ENCODE measurements at regions not wholly inside any gene's neighbourhood (a gene's known extent, or its start where the extent isn't known, plus 50 kb on each side); places are given as distances from the start of the nearest gene placed in this dataset.

DNA sequence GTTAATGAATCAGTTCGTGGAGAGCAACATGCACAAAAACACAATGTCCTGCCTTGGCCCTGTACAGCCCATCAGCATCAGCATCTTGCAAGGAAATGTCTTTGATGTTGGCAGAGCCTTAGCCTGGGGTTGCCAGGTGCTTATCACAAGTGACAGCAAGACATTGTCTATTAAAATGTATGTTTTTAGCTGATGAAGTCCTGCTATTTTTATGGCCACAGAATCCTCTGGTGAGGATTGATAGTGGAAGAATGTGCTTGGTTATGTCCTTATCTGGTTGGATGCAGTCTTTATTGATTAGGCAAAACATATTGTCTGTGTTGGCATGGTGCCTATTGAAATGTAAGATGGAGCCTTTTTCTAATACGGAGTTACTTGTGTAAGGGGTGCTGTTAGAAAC, 1427.0 kb upstream of the MIR17HG start:
- Mint-ChIP-seq H3K4me1 (no peaks in the 10 kb centered on the region), H3K27me3 (no peaks in the 10 kb centered on the region), H3K4me3 (no peak overlapping the region), H3K27ac (no peak overlapping the region), H3K9me3 (peaks cover 0 to 46% (median 8%) of the 10 kb centered on the region in 9 donors), H3K36me3 (no peaks in the 10 kb centered on the region)
- POLR2A ChIA-PET, result no interaction called here
- ATAC-seq, result no peak
- DNase-seq, result no peak

DNA sequence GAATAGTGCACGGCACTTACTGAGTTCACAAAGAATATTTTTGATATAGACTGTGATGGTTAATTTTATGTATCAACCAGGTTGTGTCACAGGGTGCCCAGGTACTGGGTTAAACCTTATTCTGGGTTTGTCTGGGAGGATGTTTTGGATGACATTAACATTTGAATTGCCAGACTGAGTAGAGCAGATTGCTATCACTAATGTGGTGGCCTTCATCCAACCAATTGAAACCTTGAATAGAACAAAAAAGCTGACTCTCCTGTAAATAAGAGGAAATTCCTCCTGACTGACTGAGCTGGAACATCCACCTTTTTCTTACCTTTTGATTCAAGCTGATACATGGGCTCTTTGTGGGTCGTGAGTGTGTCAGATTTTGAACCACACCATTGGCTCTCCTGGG, 1424.4 kb upstream of the MIR17HG start:
- no peak overlapping the region for H3K27ac Mint-ChIP-seq
- ATAC-seq, result no peak
- no peaks in the 10 kb centered on the region for H3K4me1 Mint-ChIP-seq
- no peaks in the 10 kb centered on the region for H3K27me3 Mint-ChIP-seq
- no peak overlapping the region for H3K4me3 Mint-ChIP-seq
- no peaks in the 10 kb centered on the region for H3K36me3 Mint-ChIP-seq
- H3K9me3 Mint-ChIP-seq, result peaks cover 4 to 34% (median 9%) of the 10 kb centered on the region in 9 donors
- POLR2A ChIA-PET, result no interaction called here
- DNase-seq, result no peak

DNA sequence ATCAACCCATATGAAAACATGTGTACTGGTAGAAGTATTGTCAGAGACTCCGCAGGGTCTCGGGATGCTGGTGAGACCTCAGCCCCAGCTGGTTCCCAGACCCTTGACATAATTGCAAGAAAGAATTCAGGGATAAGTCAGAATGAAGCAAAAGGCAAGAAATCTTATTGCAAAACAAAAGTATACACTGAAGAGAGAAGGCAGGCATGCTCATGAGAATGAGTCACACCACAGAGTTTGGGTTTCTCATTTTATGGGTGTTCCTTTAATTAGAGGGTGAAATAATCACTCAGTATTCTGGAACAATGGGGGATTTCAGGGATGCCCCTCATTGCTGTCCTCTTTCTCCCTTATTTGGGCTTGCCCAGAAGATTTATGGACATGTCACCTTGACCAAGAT, 1423.8 kb upstream of the MIR17HG start:
- no peaks in the 10 kb centered on the region for H3K36me3 Mint-ChIP-seq
- ATAC-seq (no peak), DNase-seq (no peak)
- no peak overlapping the region for H3K4me3 Mint-ChIP-seq
- H3K4me1 Mint-ChIP-seq, result no peaks in the 10 kb centered on the region
- H3K27ac Mint-ChIP-seq, result no peak overlapping the region
- H3K27me3 Mint-ChIP-seq, result no peaks in the 10 kb centered on the region
- H3K9me3 Mint-ChIP-seq, result peaks cover 4 to 32% (median 9%) of the 10 kb centered on the region in 9 donors
- POLR2A ChIA-PET, result no interaction called here

DNA sequence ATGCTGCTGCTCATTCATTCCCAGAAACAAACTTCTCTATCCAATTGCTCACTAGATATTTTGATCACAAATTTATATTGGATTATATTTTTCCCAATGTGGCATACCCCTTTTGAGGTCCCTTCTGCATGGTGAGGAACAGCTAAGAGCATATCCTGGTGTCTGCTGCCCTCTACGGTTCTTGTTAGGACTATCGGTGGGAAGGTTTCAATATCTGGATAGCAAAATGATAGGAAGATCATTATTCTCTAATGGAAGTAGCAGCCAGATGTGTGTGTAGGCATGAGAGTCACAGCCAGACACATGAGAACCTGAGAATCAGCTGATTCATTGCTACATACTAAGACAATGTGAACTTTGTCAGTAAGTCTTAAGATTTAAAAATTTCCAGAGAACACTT, 1422.4 kb upstream of the MIR17HG start:
- no peaks in the 10 kb centered on the region for H3K36me3 Mint-ChIP-seq
- no peaks in the 10 kb centered on the region for H3K4me1 Mint-ChIP-seq
- ATAC-seq, result no peak
- no peak overlapping the region for H3K4me3 Mint-ChIP-seq
- DNase-seq, result no peak
- POLR2A ChIA-PET, result no interaction called here
- H3K27me3 Mint-ChIP-seq, result no peaks in the 10 kb centered on the region
- H3K9me3 Mint-ChIP-seq, result peaks cover 4 to 32% (median 10%) of the 10 kb centered on the region in 9 donors
- H3K27ac Mint-ChIP-seq, result no peak overlapping the region

DNA sequence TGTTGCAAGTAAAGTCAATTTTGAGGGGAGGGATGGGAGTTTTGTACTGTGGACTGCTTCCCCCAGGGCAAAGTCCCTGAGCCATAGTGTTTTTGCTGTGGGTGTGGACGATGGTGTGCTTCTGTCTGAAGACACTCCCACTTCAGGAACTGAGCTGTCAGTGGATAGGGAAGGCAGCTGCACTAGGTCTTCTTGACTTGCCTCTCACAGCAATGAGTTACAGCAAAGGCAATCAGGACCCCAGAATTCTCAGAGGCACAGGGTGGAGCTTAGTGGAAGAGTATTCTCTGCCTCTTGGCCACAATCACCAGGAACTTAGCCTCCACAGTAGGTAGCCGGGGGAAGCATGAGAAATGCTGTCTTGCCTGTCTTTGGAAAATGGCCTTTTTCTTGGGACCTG, 1416.6 kb upstream of the MIR17HG start:
- Mint-ChIP-seq H3K4me1 (no peaks in the 10 kb centered on the region), H3K36me3 (no peaks in the 10 kb centered on the region), H3K27ac (no peak overlapping the region), H3K4me3 (no peak overlapping the region), H3K9me3 (peaks cover 0 to 18% (median 11%) of the 10 kb centered on the region in 9 donors), H3K27me3 (no peaks in the 10 kb centered on the region)
- POLR2A ChIA-PET, result no interaction called here
- ATAC-seq (no peak), DNase-seq (no peak)

DNA sequence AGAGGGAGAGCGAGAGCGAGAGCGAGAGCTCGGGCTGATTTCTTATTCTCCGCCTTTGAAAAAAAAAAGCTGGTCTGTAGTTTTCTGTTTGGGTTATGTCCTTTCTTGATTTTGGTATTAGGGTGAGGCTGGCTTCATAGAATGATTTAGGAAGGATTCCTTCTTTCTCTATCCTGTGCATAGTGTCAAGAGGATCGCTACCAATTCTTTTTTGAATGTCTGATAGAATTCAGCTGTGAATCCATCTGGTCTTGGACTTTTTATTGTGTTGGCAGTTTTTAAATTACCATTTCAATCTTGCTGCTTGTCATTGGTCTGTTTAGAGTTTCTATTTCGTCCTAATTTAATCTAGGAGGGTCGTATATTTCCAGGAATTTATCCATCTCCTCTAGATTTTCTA, 1414.6 kb upstream of the MIR17HG start:
- DNase-seq, result no peak
- Mint-ChIP-seq H3K27me3 (no peaks in the 10 kb centered on the region), H3K36me3 (no peaks in the 10 kb centered on the region), H3K9me3 (peaks cover 0 to 21% (median 11%) of the 10 kb centered on the region in 9 donors), H3K4me1 (no peaks in the 10 kb centered on the region), H3K27ac (no peak overlapping the region), H3K4me3 (no peak overlapping the region)
- ATAC-seq, result no peak
- POLR2A ChIA-PET, result no interaction called here

DNA sequence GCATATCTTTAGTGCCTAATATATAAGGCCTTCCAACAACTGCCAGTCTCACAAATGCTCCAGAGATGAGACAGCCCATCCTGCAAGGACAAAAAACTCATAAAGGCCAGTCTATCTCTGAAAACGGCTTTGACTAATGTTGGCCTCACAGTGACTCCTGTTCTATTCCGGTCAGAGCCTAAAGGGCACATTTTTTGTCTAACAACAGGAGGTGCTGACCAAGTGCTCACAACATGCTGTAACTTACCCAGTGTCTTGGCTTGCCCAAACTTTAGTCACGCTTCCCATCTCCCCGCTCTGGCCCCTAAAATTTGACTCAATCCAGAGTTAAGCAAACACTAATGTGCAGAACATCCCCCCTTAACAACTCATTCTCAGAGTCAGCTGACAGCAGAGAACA, 1411.2 kb upstream of the MIR17HG start:
- DNase-seq, result no peak
- Mint-ChIP-seq H3K4me3 (no peak overlapping the region), H3K27me3 (no peaks in the 10 kb centered on the region), H3K4me1 (no peaks in the 10 kb centered on the region), H3K9me3 (peaks cover 0 to 27% (median 11%) of the 10 kb centered on the region in 9 donors), H3K36me3 (peaks cover 0 to 4% (median 0%) of the 10 kb centered on the region in 3 donors), H3K27ac (no peak overlapping the region)
- POLR2A ChIA-PET, result no interaction called here
- ATAC-seq, result no peak

DNA sequence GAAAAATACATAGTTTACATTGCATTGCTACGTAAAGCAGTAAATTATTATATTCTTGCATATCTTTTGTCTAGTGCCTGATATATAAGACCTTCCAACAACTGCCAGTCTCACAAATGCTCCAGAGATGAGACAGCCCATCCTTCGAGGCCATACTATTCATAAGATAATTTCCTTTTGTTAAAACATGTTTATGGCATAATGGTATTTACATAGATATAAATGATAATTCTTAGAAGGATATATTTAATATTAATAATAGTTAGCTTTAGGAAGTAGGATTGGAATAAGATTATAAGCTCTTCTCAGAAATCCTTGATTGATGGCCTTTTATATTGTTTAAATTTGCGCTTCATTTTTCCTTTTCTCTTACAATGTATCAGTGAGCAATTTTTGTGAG, 1410.1 kb upstream of the MIR17HG start:
- H3K4me1 Mint-ChIP-seq, result no peaks in the 10 kb centered on the region
- no peak overlapping the region for H3K27ac Mint-ChIP-seq
- DNase-seq (no peak), ATAC-seq (no peak)
- POLR2A ChIA-PET, result no interaction called here
- peaks cover 0 to 4% (median 0%) of the 10 kb centered on the region in 3 donors for H3K36me3 Mint-ChIP-seq
- peaks cover 0 to 27% (median 10%) of the 10 kb centered on the region in 9 donors for H3K9me3 Mint-ChIP-seq
- H3K4me3 Mint-ChIP-seq, result no peak overlapping the region
- no peaks in the 10 kb centered on the region for H3K27me3 Mint-ChIP-seq

DNA sequence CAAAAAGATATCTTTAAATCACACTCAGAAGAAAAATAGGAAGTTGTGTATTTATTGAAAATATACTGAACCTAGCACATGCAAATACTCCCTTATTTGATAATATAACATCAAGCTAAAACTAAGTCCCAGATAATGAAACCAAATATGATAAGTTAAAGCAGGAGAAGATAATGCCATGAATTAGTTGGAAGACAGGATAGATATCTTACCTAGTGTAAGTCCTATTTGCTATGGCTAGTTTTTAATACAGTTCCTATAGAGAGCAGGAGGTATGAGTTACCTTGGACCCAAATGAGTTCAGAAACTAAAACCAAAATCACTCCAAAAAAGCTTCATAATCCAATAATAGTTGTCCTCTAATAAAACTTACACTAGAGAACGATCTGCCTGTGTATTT, 1407.1 kb upstream of the MIR17HG start:
- Mint-ChIP-seq H3K27ac (no peak overlapping the region), H3K36me3 (peaks cover 0 to 4% (median 0%) of the 10 kb centered on the region in 3 donors), H3K27me3 (no peaks in the 10 kb centered on the region), H3K4me1 (no peaks in the 10 kb centered on the region), H3K4me3 (no peak overlapping the region), H3K9me3 (peaks cover 0 to 21% (median 6%) of the 10 kb centered on the region in 9 donors)
- POLR2A ChIA-PET, result no interaction called here
- no peak for ATAC-seq
- DNase-seq, result no peak

DNA sequence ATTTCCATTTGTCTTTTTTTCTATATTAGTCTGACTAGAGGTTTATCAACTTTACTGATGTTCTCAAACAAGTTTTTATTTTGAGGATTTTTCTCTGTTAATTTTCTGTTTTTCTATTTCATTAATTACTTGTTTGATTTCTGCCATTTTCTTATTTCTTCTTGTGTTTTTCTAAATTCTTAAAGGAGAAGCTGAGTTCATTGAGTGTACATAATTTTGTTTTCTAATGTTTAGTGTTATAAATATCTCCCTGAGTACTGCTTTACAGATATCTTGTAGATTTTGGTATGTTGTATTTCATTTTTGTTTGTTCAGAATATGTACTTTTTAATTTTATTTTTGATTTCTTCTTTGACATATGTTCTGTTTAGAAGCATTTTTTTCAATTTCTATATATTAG, 1404.3 kb upstream of the MIR17HG start:
- DNase-seq (no peak), ATAC-seq (no peak)
- peaks cover 0 to 14% (median 4%) of the 10 kb centered on the region in 9 donors for H3K9me3 Mint-ChIP-seq
- no peaks in the 10 kb centered on the region for H3K27me3 Mint-ChIP-seq
- H3K27ac Mint-ChIP-seq, result no peak overlapping the region
- H3K36me3 Mint-ChIP-seq, result peaks cover 0 to 4% (median 0%) of the 10 kb centered on the region in 3 donors
- no peaks in the 10 kb centered on the region for H3K4me1 Mint-ChIP-seq
- POLR2A ChIA-PET, result no interaction called here
- no peak overlapping the region for H3K4me3 Mint-ChIP-seq

DNA sequence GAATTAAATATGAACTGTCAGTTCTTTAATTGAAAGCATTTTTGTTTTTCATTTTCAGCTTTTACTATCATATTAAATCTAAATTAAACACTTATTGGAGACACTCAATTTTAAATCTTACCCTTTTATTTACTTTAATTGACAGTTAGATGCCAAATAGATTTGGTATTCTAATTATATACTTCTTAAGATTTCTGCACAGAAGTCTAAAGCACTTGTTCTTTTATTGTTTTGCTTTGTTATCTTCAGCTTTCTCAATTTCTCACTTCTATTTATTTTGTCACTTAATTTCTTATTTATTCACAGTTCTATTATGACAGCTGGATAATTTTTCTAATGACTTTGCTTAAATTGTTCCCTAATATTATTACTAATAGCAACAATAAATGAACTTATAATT, 1397.3 kb upstream of the MIR17HG start:
- DNase-seq (no peak), ATAC-seq (no peak)
- POLR2A ChIA-PET, result no interaction called here
- Mint-ChIP-seq H3K4me1 (no peaks in the 10 kb centered on the region), H3K36me3 (no peaks in the 10 kb centered on the region), H3K9me3 (peaks cover 0 to 20% (median 10%) of the 10 kb centered on the region in 9 donors), H3K4me3 (no peak overlapping the region), H3K27me3 (no peaks in the 10 kb centered on the region), H3K27ac (no peak overlapping the region)

DNA sequence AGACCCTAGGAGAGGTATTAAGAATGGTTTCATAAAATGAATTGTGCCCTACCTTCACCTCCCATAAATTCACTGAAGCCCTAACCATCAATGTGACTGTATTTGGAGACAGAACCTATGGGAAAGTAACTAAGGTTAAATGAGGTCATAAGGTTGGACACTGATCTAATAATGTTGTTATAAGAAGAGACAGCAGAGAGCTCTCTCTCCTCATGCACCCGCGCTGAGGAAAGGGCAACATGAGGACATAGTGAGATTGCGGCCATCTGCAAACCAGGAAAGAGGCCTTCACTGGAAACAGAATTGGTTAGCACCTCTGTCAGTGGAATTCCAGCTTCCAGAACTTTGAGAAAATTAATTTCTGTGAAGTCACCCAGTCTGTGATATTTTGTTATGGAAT, 1396.1 kb upstream of the MIR17HG start:
- Mint-ChIP-seq H3K4me3 (no peak overlapping the region), H3K27ac (no peak overlapping the region), H3K36me3 (no peaks in the 10 kb centered on the region), H3K4me1 (no peaks in the 10 kb centered on the region), H3K9me3 (peaks cover 0 to 22% (median 10%) of the 10 kb centered on the region in 9 donors), H3K27me3 (no peaks in the 10 kb centered on the region)
- POLR2A ChIA-PET, result no interaction called here
- no peak for ATAC-seq
- DNase-seq, result no peak

DNA sequence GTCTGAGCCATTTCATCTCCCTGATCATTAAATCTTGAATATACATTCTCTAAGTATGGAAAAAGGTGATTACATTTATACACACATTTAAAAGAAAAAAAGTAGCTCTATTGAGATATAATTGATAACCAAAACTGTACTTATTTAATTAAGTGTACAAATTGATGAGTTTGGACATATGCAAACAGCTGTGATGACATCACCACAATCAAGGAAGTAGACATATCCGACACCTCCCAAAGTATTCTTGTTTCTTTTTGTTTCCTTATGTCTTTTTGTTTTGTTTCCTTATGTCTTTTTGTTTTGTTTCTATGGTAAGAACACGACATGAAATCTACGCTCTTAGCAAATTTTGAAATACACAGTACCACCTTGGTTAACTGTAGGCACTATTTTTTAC, 1393.9 kb upstream of the MIR17HG start:
- POLR2A ChIA-PET, result no interaction called here
- H3K27ac Mint-ChIP-seq, result no peak overlapping the region
- no peaks in the 10 kb centered on the region for H3K27me3 Mint-ChIP-seq
- ATAC-seq (no peak), DNase-seq (no peak)
- peaks cover 0 to 23% (median 6%) of the 10 kb centered on the region in 9 donors for H3K9me3 Mint-ChIP-seq
- no peaks in the 10 kb centered on the region for H3K36me3 Mint-ChIP-seq
- no peak overlapping the region for H3K4me3 Mint-ChIP-seq
- H3K4me1 Mint-ChIP-seq, result no peaks in the 10 kb centered on the region

DNA sequence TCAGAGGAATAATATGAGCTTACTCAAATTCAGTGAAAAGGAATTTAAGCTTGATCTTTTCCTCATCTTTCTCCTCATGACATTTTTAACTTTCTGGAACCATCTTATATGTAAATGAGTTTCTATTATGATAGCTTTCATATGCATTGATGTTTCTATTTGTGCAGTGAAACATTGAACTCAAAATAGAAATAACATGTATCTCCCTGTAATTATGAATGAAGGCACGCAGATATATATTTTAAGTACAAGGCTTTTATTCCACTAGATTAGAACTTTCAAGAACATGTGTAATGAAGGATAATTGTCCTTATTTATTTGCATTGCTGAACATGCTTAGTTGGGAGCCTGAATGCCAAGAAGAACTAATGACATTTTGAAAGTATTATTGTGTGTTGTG, 1391.7 kb upstream of the MIR17HG start:
- Mint-ChIP-seq H3K4me1 (no peaks in the 10 kb centered on the region), H3K27ac (no peak overlapping the region)
- POLR2A ChIA-PET, result no interaction called here

More for the DNA sequence above, 1391.7 kb upstream of the MIR17HG start:
- Mint-ChIP-seq H3K4me3 (no peak overlapping the region), H3K9me3 (peaks cover 0 to 31% (median 6%) of the 10 kb centered on the region in 9 donors), H3K27me3 (no peaks in the 10 kb centered on the region), H3K36me3 (no peaks in the 10 kb centered on the region)
- DNase-seq (no peak), ATAC-seq (no peak)

Measured in naive thymus-derived CD8-positive, alpha-beta T cell (primary cell).